ENCODE measurements at regions not wholly inside any gene's neighbourhood (a gene's known extent, or its start where the extent isn't known, plus 50 kb on each side); places are given as distances from the start of the nearest gene placed in this dataset.

DNA sequence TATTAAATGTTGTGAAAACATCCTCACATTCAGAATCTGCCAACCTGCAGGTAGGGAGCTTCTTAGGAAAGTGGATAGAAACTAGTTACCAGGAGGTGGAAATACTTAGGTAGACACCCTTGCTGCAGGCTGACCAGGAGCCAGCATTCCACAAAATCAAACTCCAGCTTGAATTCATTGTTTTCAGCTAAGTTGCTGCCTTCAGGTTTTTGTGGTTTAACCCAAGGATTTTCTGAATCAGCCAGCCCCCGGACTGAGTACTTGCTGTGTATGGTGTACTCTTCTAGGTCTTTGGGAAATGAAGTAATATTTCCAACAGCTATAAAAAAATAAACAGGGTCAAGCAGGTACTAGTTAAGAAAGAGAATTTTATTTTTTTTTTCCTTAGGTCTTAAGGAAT lies 192.1 kb upstream of the CHST9 start:
- Histone ChIP-seq H3K4me1 (no peaks in the 10 kb centered on the region), H3K4me3 (no peak overlapping the region), H3K36me3 (no peaks in the 10 kb centered on the region), H3K27ac (no peak overlapping the region), H3K9me3 (no peaks in the 10 kb centered on the region), H3K27me3 (no peaks in the 10 kb centered on the region)
- TF ChIP-seq POLR2A (IDR thresholded peaks at IDR 0.05) = no peak
- TF ChIP-seq, protein P1, sequence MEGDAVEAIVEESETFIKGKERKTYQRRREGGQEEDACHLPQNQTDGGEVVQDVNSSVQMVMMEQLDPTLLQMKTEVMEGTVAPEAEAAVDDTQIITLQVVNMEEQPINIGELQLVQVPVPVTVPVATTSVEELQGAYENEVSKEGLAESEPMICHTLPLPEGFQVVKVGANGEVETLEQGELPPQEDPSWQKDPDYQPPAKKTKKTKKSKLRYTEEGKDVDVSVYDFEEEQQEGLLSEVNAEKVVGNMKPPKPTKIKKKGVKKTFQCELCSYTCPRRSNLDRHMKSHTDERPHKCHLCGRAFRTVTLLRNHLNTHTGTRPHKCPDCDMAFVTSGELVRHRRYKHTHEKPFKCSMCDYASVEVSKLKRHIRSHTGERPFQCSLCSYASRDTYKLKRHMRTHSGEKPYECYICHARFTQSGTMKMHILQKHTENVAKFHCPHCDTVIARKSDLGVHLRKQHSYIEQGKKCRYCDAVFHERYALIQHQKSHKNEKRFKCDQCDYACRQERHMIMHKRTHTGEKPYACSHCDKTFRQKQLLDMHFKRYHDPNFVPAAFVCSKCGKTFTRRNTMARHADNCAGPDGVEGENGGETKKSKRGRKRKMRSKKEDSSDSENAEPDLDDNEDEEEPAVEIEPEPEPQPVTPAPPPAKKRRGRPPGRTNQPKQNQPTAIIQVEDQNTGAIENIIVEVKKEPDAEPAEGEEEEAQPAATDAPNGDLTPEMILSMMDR (IDR thresholded peaks at IDR 0.05) = no peak
- intact Hi-C loops (cut with DNase I; ENCODE audit: low total_unique reads) = no loop called here
- DNase-seq = no peak

DNA sequence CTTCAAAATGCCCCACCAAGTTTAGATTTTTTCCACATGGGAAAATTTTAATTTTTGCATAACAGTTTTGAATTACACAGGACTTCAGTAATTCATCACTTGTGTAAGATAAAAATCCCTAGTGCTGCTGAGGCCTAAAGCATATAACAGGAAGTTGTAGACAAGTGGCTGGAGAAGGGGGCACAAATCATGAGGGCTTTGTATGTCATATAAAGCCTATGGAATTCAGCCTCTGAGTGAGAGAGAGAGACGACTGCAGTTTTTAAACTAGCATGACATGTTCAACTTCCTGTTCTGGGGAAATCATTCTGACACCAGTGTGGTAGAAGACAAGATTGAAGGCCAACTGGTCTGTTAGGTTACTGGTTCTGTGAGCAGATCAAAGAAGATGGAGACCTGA lies 187.3 kb upstream of the CHST9 start:
- TF ChIP-seq POLR2A (IDR thresholded peaks at IDR 0.05) = no peak
- TF ChIP-seq, protein P1 (IDR thresholded peaks at IDR 0.05) = no peak
- intact Hi-C loops (cut with DNase I; ENCODE audit: low total_unique reads) = no loop called here
- no peak overlapping the region for H3K27ac ChIP-seq
- no peaks in the 10 kb centered on the region for H3K36me3 ChIP-seq
- no peaks in the 10 kb centered on the region for H3K4me1 ChIP-seq
- no peaks in the 10 kb centered on the region for H3K9me3 ChIP-seq
- no peaks in the 10 kb centered on the region for H3K27me3 ChIP-seq
- no peak overlapping the region for H3K4me3 ChIP-seq
- no peak for DNase-seq

DNA sequence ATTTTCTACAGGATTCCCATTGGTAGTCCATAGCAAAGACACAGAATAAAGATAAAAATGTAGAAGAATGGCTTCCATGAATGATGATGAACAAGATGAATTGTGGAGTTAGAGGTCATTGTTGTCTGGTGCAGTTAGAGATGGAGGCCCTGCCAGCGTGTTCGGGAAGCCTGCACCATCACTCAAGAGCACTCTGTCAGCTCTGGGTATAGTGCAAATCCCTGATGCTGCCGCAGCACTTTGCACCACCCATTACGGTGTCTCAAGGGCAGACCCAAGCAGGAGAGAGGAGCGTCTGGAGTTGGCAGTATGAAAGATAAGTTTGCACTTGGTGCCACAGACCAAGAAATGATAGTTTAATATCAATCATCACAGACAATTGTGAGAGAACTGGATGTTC lies 181.6 kb upstream of the CHST9 start:
- H3K27me3 ChIP-seq = no peaks in the 10 kb centered on the region
- H3K4me1 ChIP-seq = no peaks in the 10 kb centered on the region
- no peaks in the 10 kb centered on the region for H3K36me3 ChIP-seq
- intact Hi-C loops (cut with DNase I; ENCODE audit: low total_unique reads) = no loop called here
- no peak overlapping the region for H3K27ac ChIP-seq
- TF ChIP-seq, protein P1 (IDR thresholded peaks at IDR 0.05) = no peak
- TF ChIP-seq POLR2A (IDR thresholded peaks at IDR 0.05) = no peak
- no peak overlapping the region for H3K4me3 ChIP-seq
- H3K9me3 ChIP-seq = no peaks in the 10 kb centered on the region
- no peak for DNase-seq

DNA sequence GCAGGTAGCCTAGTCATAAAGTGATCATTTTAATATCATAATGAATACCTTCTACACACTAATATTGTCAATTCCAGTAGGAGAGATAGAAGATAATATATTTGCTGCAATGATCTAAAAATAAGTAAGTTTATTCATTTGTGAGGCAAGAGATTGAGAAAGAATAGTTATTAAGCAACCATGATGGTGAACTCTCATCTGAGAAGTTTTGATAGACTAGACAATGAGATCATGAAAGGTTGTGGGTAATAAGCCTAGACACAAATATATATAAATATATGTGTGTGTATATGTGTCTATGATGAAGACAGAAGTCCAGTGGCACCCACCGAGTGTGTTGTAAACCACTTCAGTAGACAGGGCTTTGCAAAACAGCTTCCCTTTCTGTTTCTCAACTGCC lies 181.0 kb upstream of the CHST9 start:
- Histone ChIP-seq H3K27me3 (no peaks in the 10 kb centered on the region), H3K4me3 (no peak overlapping the region), H3K36me3 (no peaks in the 10 kb centered on the region), H3K9me3 (no peaks in the 10 kb centered on the region), H3K27ac (no peak overlapping the region), H3K4me1 (no peaks in the 10 kb centered on the region)
- DNase-seq = no peak
- TF ChIP-seq, protein P1 (IDR thresholded peaks at IDR 0.05) = no peak
- TF ChIP-seq POLR2A (IDR thresholded peaks at IDR 0.05) = no peak
- intact Hi-C loops (cut with DNase I; ENCODE audit: low total_unique reads) = no loop called here

DNA sequence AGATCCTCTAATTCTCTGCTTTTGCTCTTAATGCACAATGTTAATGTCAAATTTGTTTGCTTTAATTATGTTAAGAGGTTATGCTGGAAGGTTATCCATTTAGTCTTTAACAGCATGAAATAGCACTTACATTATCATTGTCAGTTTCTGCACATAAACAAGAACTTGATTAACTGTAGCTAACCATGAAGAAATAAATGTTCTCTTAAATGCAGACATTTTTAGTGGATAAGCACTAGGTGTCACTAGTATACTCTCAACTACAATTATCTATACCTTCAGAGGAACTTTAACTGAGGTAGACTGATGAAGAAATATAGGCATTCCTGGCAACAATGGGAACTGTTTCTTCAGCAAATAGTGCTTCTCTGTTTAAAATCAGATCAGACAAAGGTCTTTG lies 178.8 kb upstream of the CHST9 start:
- no peaks in the 10 kb centered on the region for H3K36me3 ChIP-seq
- no peaks in the 10 kb centered on the region for H3K9me3 ChIP-seq
- no peak overlapping the region for H3K4me3 ChIP-seq
- H3K4me1 ChIP-seq = no peaks in the 10 kb centered on the region
- no peaks in the 10 kb centered on the region for H3K27me3 ChIP-seq
- intact Hi-C loops (cut with DNase I; ENCODE audit: low total_unique reads) = no loop called here
- no peak for DNase-seq
- no peak overlapping the region for H3K27ac ChIP-seq
- no peak for TF ChIP-seq POLR2A (IDR thresholded peaks at IDR 0.05)
- TF ChIP-seq, protein P1 (IDR thresholded peaks at IDR 0.05) = peak in 1 of 4 experiments; percentile 15

Measured in uterus (tissue), 3 donors.